C4-2B (cell line): ENCODE measurements at regions not wholly inside any gene's neighbourhood (a gene's known extent, or its start where the extent isn't known, plus 50 kb on each side); places are given as distances from the start of the nearest gene placed in this dataset.

ENCODE experiments used
- CTCF ChIP-seq: fragments of 450-650 bp; conservative IDR thresholded peaks from 2 replicates; pipeline ENCODE4 v1.5.1; 2017; ENCODE audit warnings: mild to moderate bottlenecking
- ZFX ChIP-seq: fragments of 450-650 bp; IDR thresholded peaks from 2 replicates; pipeline ENCODE4 v1.6.1; 2017

DNA sequence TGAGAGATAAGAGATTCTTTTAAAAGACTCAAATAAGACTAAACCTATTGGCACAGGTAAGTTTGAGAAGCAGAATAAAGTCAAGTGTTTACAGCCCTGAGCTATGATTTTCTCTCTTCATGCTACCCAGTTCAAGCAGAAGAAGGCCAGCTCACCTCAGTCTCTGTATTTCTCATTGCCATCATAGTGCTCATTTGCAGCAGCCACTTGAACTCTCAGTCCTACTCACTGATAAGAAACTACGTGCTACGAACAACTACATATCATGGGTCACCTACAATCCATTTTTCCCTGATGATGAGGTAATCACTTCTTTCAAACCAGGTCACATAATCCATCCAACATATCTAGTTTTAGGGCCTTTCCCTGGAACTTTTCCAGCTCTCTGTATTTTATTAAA is 617.5 kb downstream of the JRKL start:
- TF ChIP-seq CTCF (no peak), ZFX (no peak)
